Neural cell (in vitro differentiated cells): ENCODE measurements at regions not wholly inside any gene's neighbourhood (a gene's known extent, or its start where the extent isn't known, plus 50 kb on each side); places are given as distances from the start of the nearest gene placed in this dataset.

ENCODE experiments used
- EP300 ChIP-seq: fragments of 450-650 bp; conservative IDR thresholded peaks from 2 replicates; pipeline ENCODE4 v1.6.1; 2014; ENCODE audit warnings: antibody characterized with exemption, mild to moderate bottlenecking, moderate library complexity; ENCODE audit not compliant: poor library complexity, severe bottlenecking
- RAD21 ChIP-seq: fragments of 450-650 bp; conservative IDR thresholded peaks from 2 replicates; pipeline ENCODE4 v1.6.1; 2014; ENCODE audit warnings: antibody characterized with exemption, mild to moderate bottlenecking, moderate library complexity
- SMC3 ChIP-seq: fragments of 450-650 bp; conservative IDR thresholded peaks from 2 replicates; pipeline ENCODE4 v1.6.1; 2014; ENCODE audit warnings: antibody characterized with exemption, mild to moderate bottlenecking, moderate library complexity; ENCODE audit not compliant: poor library complexity
- TAF1 ChIP-seq: IDR thresholded peaks from 2 replicates; pipeline ENCODE4 v1.6.1; 2012; ENCODE audit warnings: low read depth
- TF ChIP-seq, protein P1 (sequence below): fragments of 450-650 bp; IDR thresholded peaks from 2 replicates; pipeline ENCODE4 v1.5.1; 2014; ENCODE audit warnings: antibody characterized with exemption, mild to moderate bottlenecking, moderate library complexity; ENCODE audit not compliant: poor library complexity, severe bottlenecking
- TF ChIP-seq, protein P2 (sequence below): IDR thresholded peaks from 2 replicates; pipeline ENCODE4 v1.6.1; 2012; ENCODE audit warnings: borderline replicate concordance

DNA sequence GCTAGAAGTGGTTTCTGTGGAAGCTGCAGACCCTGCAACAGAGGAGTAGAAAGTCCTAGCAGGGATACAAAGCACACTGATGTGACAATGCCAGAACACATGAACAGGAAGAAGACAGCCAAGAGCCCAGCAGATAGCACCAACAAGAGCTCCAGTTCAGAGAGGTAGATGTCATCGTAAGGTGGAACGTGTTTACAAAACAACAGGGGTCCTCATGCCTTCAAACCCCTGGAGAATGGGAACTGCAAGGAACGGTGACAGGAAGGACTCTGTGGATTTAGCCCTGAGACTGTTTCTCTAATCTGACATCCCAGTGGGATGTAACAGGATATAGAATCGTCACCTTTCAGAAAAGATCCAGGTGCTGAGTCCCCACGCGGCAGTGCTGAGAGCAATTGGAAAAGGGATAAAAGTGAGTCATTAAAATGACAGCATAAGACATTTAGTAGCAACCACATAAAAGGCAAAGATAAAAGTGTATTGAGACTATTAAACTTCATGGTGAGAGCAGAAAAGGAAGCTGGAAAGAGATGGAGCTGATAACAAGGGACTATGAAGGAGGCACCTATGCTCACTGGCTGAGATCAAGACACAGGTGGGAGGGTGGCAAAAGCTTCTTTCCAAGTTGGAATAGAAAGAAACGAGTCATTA lies 195.2 kb downstream of the FBXO15 start:
- TF ChIP-seq EP300 (no peak), SMC3 (no peak), RAD21 (no peak), TAF1 (no peak)
- TF ChIP-seq, protein P1, sequence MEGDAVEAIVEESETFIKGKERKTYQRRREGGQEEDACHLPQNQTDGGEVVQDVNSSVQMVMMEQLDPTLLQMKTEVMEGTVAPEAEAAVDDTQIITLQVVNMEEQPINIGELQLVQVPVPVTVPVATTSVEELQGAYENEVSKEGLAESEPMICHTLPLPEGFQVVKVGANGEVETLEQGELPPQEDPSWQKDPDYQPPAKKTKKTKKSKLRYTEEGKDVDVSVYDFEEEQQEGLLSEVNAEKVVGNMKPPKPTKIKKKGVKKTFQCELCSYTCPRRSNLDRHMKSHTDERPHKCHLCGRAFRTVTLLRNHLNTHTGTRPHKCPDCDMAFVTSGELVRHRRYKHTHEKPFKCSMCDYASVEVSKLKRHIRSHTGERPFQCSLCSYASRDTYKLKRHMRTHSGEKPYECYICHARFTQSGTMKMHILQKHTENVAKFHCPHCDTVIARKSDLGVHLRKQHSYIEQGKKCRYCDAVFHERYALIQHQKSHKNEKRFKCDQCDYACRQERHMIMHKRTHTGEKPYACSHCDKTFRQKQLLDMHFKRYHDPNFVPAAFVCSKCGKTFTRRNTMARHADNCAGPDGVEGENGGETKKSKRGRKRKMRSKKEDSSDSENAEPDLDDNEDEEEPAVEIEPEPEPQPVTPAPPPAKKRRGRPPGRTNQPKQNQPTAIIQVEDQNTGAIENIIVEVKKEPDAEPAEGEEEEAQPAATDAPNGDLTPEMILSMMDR, result no peak
- TF ChIP-seq, protein P2, sequence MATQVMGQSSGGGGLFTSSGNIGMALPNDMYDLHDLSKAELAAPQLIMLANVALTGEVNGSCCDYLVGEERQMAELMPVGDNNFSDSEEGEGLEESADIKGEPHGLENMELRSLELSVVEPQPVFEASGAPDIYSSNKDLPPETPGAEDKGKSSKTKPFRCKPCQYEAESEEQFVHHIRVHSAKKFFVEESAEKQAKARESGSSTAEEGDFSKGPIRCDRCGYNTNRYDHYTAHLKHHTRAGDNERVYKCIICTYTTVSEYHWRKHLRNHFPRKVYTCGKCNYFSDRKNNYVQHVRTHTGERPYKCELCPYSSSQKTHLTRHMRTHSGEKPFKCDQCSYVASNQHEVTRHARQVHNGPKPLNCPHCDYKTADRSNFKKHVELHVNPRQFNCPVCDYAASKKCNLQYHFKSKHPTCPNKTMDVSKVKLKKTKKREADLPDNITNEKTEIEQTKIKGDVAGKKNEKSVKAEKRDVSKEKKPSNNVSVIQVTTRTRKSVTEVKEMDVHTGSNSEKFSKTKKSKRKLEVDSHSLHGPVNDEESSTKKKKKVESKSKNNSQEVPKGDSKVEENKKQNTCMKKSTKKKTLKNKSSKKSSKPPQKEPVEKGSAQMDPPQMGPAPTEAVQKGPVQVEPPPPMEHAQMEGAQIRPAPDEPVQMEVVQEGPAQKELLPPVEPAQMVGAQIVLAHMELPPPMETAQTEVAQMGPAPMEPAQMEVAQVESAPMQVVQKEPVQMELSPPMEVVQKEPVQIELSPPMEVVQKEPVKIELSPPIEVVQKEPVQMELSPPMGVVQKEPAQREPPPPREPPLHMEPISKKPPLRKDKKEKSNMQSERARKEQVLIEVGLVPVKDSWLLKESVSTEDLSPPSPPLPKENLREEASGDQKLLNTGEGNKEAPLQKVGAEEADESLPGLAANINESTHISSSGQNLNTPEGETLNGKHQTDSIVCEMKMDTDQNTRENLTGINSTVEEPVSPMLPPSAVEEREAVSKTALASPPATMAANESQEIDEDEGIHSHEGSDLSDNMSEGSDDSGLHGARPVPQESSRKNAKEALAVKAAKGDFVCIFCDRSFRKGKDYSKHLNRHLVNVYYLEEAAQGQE, result no peak
